CMK (cell line): ENCODE measurements at regions not wholly inside any gene's neighbourhood (a gene's known extent, or its start where the extent isn't known, plus 50 kb on each side); places are given as distances from the start of the nearest gene placed in this dataset.

Experiments used
- DNase-seq: peaks from one replicate; pipeline ENCODE4 v3.0.0-alpha.2; 2010; ENCODE audit warnings: low read depth

- no peak for DNase-seq
Observed at GRCh38 chr17:413016-413350, 60.4 kb upstream of the RPH3AL start.

- no peak for DNase-seq
Observed at GRCh38 chr17:412211-413015, 59.8 kb upstream of the RPH3AL start.

GRCh38 chr17:411421-412120 lies 59.0 kb upstream of the RPH3AL start:
- no peak for DNase-seq

GRCh38 chr17:410543-411401 lies 58.2 kb upstream of the RPH3AL start:
- DNase-seq = no peak

- peak; percentile 86 for DNase-seq
Observed at GRCh38 chr17:409848-410542, 57.4 kb upstream of the RPH3AL start.

GRCh38 chr17:409308-409847 lies 56.8 kb upstream of the RPH3AL start:
- DNase-seq = no peak

GRCh38 chr17:404703-405102 lies 52.1 kb upstream of the RPH3AL start:
- no peak for DNase-seq
